Muscle of arm (tissue), 1 donor: ENCODE measurements at regions not wholly inside any gene's neighbourhood (a gene's known extent, or its start where the extent isn't known, plus 50 kb on each side); places are given as distances from the start of the nearest gene placed in this dataset.
"Not testable (repeated sequence)": the region's sequence is repeated elsewhere in the genome, so short reads cannot be mapped to it uniquely, and the experiment has no call there.

Experiments used
- DNase-seq: peaks from one replicate; pipeline ENCODE4 v3.0.0-alpha.2; 2013

- no peak for DNase-seq
These were observed 75.7 kb downstream of the C18orf54 start for GRCh38 chr18:54433368-54433767.

- DNase-seq, result no peak
These were observed 76.2 kb downstream of the C18orf54 start for GRCh38 chr18:54433857-54434256.

GRCh38 chr18:54434453-54434852 lies 76.7 kb downstream of the C18orf54 start:
- no peak for DNase-seq

DNA sequence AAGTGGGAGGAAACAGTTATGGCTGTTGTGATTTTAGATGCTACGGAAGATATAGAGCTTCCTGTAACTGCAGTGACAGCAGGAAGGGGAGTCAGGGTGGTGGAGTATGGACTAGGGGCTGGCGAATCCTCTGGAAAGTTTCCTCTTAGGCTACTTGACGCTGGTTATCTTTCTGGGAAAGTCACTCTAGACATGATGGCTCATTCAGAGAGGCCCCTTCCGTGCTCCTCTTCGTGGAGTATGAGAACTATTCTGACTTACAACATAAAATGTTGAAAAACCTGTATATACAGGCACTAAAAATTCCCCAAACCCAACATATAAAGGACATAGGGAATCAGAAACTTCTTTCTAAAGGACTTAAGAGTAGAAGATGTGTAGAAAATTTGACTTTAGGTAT lies 78.8 kb downstream of the C18orf54 start:
- DNase-seq, result no peak

DNA sequence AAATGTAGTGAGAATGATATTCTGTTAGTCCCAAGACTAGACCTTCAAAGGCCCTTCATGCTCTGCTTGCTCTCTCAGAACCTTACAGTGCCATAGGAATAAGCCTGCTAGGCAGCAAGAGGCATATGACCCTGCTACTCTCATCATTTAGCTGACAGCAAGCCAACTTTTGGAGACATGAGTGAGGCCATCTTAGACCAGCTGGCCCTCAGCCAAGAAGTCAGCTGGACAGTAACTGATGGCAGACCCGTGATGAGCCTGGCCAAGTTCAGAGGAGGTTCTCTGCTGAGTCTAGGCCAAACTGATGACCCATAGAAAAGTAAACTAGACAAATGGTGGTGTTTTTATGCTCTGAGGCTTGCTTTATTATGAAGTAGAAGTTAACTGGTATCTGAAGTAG lies 82.6 kb downstream of the C18orf54 start:
- no peak for DNase-seq

GRCh38 chr18:54444319-54444914 lies 86.7 kb downstream of the C18orf54 start:
- DNase-seq, result peak; percentile 59

- no peak for DNase-seq
These were observed 96.3 kb downstream of the C18orf54 start for GRCh38 chr18:54453996-54454395.

DNA sequence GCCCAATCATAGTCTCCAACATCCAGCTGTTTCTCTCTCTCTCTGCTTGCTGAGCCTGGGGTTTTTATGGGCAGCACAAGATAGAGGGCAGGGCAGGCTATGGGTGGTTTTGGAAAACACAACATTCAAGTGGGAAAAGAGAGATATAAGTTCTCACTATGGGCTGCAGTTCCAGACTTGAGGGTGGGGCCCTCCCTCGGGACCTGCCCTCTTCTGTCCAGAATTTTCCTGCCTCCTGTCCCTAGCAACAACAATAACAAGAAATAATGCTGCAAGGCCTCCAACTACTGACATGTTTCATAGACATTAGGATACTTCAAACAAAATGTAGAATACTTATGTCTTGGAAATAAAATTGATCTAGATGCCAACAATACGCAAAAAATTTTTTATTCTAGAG lies 107.8 kb downstream of the C18orf54 start:
- no peak for DNase-seq

- DNase-seq, result no peak
These were observed 108.7 kb downstream of the C18orf54 start for GRCh38 chr18:54466248-54467005.

DNA sequence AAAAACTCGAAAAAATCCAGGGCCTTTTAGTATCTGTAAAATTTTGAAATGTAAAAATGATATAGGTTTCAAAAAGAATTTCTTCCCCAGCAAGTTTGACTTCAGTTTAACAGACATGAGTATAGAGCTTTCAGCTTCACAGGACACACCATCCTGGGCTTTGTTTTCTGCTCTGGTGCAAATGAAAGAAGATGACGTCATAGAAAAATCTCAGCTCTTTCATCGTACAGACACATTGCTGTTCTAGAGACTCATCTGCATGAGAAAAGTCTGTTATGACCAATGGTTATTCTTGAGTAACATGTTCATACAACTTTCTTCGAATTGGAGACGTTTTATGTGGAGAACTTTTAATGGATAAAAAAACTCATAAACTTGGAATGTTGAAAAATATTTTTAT lies 111.7 kb upstream of the DYNAP start:
- DNase-seq, result no peak

GRCh38 chr18:54480616-54481015 lies 110.4 kb upstream of the DYNAP start:
- DNase-seq, result no peak

GRCh38 chr18:54502451-54502850 lies 88.6 kb upstream of the DYNAP start:
- DNase-seq, result not testable (repeated sequence)

GRCh38 chr18:54503131-54503894 lies 87.7 kb upstream of the DYNAP start:
- no peak for DNase-seq

DNA sequence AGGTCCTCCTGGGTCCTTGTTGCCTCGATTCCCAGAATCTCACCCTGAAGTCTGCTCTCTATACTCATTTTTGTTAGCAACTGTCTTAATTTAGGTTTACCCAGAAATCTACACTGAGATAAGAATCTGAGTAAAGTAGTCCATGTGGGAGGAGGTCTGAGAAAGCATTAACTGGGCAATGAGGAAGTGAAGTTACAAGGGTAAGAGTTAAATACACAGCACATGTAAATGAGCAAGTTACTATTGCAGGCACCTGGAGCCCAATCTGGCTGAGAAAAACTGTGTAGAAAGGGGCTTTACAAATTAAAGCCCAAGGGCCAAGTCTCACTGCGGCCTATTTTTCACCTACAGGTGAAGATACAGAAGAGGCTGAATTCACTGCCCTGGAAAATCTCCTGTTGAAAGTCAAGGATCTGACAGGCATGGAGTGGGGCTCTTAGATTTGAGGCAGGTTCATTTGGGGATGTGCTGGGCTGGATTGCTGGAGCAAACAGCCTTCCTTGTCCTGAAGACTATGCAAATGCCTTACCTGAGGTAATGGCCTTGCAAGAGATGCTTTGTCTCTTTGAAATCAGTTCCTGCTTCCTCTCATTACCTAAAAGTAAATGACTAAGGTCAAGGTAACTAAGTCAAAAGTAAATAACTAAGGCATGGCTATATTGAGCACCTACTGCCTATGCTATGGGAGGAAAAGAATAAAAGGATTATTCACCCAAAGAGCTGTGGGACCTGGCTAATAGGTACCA lies 84.4 kb upstream of the DYNAP start:
- no peak for DNase-seq

GRCh38 chr18:54509793-54510192 lies 81.3 kb upstream of the DYNAP start:
- no peak for DNase-seq

- no peak for DNase-seq
These were observed 75.9 kb upstream of the DYNAP start for GRCh38 chr18:54515149-54515548.

DNA sequence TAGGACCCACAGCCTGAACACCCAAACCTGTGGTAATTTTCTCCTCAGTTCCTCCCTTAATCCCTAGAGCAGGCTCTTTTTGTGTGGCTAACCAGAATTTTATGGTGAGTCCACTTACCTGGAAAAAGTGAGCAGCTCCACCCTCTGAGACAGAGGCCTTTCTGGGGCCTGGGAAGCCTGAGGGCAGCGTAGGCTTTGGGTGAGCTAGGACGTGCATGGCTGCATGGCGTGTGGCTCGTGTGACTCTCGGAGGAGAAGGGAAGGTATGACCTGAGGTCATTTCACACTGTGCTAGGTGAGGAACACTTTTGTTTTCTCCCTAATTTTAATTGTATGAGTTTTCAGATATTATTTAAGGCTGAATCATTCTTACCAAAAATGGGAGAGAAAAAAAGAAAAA lies 73.5 kb upstream of the DYNAP start:
- DNase-seq, result no peak

DNA sequence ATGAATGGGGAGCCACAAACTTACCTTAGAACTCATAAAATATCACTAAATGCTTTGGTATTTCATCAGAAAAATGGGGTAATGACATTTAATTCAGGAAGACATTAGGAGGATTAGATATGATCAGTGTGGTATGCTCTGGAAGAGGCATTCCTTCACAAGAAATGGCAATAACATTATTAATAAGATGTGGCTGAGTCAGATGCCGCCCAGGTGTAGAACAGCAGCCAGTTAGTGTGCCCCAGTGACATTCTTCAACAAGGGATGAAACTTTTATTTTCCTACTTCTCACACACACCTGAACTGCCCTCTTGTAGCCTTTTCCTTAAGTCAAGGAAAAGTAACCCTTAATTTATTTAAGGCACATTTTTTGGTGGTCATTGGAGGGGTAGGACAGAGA lies 69.2 kb upstream of the DYNAP start:
- DNase-seq, result no peak

DNA sequence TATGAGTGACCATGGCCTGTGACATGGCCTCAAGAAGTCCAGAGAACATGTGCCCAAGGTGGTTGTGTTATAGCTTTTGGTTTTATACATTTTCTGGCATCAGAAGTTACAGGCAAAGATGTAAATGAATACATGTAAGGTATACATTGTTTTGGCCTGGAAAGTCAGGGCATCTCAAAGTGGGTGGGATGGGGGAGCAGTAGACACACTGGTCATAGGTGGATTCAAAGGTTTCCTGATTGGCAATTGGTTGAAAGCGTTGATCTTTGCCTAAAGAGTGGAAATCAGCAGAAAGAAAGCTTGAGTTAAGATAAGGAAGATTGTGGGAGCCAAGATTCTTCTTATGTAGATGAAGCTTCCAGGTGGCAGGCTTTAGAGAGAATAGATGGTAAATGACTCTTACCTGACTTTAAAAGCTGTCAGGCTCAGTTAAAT lies 62.1 kb upstream of the DYNAP start:
- no peak for DNase-seq

DNA sequence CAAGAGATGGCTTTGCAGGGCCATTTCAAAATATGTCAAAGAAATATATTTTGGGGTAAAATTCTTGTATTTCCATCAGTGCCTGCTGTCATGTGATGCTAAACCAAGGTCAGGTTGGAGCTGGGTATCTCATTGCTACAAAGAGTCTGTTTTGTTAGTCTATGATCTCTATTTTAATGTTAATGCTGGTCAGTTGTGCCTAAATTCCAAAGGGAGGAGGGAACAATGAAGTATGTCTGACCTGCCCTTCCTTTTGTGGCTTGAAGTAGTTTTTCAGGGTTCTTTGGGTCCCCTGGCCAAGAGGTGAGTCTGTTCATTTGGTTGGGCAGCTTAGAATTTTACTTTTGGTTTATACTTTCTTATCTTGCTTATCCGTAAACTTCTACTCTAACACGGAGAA lies 61.6 kb upstream of the DYNAP start:
- DNase-seq, result no peak

DNA sequence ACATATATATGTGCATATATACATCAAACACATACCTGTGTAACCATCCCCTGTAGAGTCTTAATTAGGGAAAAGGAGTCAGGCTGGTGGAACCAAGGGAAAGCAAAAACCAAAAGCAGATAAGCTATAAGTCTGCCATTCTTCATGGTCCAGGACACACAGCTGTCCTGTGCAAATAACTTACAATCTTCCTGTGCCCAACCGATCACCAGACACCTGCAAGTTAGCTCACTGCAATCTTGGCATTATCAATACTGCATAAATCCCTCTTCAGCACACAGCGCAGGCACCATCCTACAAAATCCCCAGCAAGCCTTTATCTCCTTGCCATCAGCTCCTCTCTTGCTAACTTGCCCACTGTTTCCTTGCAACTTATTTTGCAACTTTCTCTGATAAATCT lies 60.8 kb upstream of the DYNAP start:
- DNase-seq, result no peak

DNA sequence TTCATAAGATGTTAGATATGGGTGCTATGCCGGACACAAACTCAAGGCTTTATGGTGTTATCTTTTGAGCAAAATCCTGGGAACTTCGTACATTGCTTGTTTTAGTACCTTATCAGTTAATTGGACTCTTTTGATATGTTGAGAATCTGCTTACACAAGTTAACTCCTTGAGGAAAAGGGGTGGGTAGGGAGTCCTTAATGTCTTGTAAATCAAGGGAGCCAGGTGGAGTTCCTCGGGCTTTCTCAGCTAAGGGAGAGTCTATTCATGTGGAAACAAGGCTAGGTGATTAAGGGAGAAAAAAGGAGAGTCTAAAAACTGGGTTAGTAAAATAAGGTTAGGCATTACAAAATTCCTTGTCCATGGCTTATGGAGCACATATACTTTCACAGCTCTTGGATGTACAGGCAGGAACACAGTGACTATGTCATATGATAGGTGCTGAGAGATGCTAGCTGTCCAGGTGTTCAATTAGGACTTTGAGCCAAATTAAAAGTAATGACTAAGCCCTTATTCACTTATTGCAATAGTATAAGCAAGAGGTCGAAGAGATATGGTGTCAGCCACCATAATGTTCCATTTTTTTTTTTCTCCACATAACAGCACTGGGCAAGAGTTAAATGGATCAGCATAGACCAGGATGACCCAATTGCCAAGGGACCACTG lies 59.5 kb upstream of the DYNAP start:
- no peak for DNase-seq
